Glomerular endothelial cell (primary cell): ENCODE measurements at regions not wholly inside any gene's neighbourhood (a gene's known extent, or its start where the extent isn't known, plus 50 kb on each side); places are given as distances from the start of the nearest gene placed in this dataset.
"Not testable (repeated sequence)": the region's sequence is repeated elsewhere in the genome, so short reads cannot be mapped to it uniquely, and the experiment has no call there.

Experiments
- DNase-seq: peaks from one replicate; pipeline ENCODE4 v3.0.0-alpha.2; 2011; ENCODE audit warnings: low read depth, low spot score; ENCODE audit errors: extremely low read depth

DNA sequence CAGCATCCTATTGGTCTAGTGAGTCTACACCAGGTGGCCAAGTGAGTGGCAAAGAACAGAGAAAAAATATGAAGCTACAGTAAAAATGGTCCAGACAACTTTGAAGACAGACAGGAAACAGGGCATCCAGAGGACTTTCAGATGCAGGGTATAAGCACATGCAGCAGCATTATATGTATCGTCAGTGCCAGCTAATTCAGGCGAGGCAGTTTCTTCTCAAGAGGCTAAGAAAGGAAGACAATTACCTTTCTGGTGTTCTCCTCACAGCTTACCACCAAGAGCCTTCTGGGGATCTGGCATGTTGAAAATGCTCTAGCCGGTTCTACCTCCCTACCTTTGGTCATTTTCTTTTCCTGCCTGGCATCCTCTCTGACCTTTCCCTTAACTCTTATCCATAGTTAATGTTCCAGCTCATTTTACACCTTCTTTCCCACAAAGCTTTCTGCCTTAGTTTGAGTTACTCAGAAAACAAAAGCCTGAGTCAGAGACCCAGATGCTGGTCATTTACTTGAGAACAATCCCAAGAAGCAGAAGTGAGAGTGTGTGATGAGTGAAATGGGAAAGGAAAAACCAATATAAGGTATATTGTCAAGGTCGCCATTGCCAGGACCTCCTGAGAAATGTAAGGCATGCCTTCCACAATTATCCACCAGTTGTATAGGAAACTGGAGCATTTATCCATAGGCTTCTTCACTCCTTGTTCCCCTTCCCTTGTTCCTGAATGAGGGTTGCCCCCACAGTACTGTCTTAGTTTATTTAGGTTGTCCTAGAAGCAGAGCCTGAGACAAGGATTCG is 444.1 kb downstream of the PLPP3 start:
- DNase-seq = no peak

DNA sequence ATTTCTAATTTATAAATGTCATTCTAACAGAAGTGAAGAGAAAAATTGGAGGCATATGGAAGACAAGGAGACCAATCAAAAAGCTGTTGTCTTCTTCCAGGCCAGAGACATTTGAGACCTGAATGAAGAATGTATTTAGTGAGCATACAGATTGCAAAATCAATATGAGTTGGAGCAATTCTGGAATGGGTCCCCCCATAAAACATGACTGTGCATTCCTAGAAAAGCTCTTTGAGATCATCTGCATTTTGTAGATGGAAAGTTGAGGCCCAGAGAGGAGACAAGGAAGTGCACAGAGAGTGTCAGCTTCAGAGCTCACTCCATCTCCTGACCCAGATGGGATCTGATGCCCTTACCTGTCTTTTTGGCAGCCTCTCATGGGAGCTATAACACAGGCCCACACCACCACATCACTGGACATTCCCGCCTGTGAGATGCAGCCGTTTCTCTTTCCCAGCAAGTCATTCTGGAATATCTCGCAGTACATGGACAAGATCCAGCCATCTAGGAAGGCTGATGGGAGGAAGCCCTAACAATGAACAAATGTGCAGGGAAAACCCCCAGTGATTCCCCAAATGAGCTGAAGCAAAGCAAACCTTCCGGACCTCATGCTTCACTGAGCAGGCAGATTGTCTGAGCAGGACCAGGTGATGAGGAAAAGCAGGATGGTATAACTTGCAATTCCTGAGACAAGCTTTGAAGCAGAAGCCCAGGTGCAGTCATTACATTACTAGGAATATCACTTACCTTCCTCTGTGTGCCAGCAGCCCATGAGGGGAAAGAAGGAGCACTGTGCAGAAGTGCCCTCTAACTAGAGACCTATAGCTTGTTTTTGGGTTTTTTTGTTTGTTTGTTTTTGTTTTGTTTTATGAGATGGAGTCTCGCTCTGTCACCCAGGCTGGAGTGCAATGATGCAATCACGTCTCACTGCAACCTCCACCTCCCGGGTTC is 445.6 kb downstream of the PLPP3 start:
- no peak for DNase-seq

DNA sequence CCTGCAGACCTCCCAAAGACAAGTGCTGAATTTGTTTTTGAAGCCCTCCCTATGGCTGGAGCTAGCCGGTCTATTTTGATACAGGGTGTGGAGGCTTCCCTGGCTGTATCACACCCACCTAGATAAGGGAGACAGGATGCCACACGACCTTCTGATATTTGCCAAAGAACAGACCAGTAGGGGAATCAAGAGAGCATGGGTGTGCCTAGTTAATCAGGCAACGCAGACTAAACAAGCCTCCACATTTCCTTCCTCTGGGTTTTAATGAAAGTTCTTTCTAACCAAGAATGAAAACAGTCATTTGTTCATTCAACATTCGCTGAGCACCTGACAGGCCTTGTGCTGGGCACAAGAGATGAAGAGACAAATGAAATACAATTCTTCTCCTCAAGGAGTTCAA is 446.8 kb downstream of the PLPP3 start:
- DNase-seq = no peak

DNA sequence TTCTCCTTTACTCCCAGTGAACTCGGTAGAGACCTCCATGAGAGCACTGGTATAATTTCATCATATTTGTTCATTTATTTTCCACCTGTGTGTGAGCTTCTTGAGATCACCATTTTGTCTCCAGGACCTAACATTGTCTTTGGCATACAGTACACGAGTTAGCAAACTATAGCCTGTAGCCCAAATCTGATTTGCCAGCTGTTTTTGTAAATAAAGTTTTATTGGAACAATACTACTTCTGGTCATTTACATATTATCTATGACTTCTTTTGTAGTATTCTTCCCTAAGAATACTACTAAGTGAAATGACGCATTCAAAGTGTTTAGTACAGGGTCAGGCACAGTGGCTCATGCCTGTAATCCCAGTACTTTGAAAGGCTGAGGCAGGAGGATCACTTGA is 449.5 kb downstream of the PLPP3 start:
- DNase-seq = no peak

DNA sequence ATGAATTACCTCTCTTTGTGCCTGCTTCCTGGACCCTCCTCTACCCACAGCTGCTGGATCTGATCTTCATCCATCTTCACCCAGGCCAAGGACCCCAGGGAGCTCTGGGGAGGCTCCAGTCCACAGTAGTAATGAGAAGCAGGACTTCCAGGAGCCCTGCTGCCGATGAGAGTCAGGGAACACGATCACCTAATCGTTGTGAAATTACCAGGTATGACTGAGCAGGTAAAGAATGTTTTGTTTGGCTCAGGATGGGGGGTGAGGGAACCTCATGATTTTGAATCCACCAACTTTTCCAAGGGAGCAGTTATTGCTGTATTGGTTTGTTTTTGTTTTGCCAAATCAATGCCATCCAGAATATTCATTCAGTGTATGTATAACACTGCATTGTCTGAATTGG is 454.0 kb downstream of the PLPP3 start:
- DNase-seq = no peak

DNA sequence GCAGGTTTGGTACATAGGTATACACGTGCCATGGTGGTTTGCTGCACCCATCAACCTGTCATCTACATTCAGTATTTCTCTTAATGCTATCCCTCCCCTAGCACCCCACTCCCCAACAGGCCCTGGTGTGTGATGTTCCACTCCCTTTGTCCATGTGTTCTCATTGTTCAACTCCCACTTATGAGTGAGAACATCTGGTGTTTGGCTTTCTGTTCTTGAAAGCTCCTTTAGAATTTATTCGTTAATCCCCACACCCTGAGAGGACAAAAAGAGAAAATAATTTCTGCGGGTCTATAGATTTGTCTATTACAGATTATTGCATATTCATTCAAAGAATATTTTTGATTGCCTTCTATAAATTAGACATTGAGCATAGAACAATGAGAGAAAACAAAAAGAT is 455.5 kb downstream of the PLPP3 start:
- no peak for DNase-seq

DNA sequence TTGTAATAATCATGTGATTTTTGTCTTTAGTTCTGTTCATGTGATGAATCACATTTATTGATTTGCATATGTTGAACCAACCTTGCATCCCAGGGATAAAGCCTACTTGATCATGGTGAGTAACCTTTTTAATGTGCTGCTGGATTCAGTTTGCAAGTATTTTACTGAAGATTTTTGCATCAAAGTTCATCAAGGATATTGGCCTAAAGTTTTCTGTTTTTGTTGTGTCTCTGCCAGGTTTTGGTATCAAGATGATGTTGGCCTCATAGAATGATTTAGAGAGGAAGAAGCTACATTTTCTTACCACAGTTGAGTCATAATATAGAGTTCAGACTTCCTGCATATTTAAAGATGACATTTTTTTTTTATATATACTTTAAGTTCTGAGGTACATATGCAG is 455.9 kb downstream of the PLPP3 start:
- DNase-seq = no peak

DNA sequence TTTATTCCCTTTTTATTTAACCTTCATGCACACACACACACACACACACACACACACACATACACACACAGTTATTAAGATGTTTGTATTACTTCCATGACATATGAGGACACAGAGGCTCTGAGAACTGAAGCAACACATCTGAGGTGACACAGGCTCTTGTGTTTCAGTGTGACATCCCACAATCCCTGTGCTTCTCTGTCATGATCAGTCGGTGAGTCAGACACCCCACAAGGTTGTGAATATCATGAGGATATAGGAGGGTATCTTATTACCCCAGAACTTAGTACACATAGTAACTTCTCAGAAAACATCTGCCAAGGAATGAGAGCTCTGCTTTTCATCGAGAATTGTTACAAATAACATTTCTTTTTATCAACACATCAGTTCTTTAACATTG is 459.3 kb downstream of the PLPP3 start:
- no peak for DNase-seq

DNA sequence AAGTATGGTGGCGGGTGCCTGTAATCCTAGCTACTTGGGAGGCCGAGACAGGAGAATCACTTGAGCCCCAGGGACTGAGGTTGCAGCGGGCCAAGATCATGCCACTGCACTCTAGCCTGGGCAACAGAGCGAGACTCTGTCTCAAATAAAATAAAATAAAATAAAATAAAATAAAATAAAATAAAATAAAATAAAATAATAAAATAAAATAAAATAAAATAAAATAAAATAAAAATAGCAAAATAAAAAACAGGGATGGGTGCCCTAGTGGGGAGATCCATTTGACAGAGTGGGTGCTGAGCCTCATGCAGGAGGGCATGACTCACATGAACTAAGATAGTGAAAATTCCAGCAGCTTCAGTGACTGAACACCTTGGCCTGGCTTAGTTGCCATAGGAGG is 460.7 kb downstream of the PLPP3 start:
- DNase-seq = not testable (repeated sequence)

DNA sequence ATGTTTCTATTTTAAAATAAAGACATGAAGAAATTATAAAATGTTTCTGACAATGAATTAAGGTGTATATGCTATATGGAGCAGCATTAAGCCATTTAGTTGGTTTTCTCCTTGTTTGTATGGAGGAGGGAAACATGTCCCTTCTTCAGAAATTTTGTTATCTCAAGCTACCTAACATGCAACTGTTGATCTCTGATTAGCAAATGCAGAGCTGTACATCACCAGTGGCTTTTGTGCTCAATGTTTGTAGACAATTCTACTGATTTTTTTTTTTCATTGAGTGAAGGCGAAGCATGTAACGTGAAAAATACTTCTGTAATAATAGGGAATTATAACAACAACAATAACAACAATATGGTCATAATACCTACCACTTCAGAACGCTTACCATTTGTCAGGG is 463.7 kb downstream of the PLPP3 start:
- DNase-seq = no peak

DNA sequence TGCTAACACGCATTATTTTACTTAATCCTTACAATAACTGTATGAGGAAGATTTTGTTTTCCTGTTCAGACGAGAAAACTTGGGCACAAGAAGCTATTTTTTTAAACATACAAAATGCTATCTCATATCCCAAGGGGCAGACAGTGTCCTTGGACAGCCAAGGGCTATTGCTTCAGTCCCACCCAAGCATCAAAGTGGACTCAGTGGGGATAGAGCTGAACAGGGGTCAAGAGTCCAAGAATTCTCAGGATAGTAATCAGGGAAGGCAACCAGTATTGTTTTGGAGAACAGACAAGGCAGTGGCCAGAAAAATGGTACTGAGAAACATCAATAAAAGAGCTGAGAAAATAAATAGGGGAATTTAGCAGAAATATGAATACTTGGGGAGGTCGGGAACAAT is 465.7 kb downstream of the PLPP3 start:
- DNase-seq = no peak

DNA sequence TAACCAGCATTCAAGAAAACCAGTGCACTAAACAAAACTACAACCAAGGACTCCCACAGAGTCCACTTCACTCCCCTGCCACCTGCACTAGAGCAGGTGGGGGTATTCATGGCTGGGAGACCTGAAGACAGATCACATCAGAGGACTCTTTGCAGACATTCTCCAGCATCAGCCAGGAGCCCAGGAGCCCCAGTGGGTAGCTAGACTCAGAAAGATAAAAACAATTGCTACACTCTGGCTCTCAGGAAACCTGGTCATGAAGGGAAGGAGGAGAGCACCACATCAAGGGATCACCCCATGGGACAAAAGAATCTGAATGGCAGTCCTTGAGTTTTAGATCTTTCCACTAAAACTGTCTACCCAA is 472.1 kb downstream of the PLPP3 start:
- no peak for DNase-seq

DNA sequence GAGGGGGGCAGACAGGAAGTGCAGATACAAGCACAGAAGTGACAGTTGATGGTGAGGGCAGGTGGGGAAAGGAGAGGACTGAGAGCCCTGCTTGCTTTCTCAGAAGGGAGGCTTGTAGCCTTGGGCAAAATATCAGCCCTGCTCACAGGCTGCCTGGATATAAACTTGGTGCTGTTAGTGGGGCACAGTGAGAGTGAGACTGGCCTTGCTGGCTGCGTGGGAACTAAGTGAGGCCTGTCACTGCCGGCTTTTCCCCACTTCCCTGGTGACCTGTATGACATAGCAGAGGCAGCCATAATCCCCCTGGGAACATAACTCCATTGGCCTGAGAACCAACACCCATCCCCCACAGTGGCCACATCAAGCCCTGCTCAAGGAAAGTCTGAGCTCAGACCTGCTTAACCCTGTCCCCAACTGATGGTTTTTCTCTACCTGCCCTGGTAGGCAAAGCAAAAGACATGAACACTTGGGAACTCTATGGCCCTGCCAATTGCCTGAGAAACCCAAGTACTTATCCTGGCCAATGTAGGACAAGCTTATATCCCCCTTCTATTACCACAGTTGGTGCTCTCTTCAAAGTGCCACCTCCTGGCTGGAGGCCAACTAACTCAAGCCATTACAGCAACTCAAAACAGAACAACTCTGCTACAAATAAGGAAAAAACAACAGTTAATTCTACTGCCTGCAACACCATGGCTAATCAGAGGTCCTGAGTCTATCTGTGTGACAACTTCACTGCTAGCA is 472.7 kb downstream of the PLPP3 start:
- no peak for DNase-seq

DNA sequence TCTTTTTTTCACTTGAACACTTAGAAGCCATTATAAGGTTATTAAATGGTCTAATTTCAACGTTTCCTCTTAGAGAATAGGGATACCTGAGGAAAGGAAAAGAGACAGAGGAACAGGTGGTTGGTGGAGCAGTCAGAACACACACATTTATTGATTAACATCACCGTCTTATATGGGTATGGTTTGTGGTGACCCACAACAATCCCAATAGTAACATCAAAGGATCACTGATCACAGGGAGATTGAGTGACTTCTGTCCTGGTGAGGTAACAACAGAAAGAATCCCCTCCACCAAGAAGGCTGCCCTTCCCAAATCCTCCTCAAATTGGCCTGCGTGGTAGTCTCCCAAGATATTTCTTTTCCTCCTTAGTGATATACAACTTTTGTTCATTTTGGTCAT is 474.0 kb downstream of the PLPP3 start:
- no peak for DNase-seq

DNA sequence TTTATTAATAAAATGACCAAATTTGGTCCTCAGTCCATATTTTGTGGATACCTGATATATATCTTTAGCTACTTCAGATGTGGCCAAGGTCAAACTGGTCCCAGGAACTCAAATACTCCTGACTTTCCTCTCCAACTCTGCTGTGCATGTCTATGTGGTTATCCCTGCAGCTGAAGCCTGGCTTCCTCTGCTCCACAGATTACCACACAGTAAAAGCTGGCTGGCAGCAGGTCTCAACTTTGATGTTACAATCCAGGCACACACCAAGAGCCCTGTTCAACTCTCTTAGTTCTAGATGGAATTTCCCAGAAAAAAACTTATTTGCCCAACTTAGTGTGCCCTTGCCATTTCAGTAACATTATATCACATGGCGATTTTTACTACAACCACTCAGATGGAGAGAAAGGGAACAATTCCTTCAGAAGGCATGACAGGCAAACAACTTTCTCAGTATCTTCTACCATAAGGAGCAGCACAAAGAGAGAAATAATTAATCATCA is 479.5 kb downstream of the PLPP3 start:
- DNase-seq = no peak

DNA sequence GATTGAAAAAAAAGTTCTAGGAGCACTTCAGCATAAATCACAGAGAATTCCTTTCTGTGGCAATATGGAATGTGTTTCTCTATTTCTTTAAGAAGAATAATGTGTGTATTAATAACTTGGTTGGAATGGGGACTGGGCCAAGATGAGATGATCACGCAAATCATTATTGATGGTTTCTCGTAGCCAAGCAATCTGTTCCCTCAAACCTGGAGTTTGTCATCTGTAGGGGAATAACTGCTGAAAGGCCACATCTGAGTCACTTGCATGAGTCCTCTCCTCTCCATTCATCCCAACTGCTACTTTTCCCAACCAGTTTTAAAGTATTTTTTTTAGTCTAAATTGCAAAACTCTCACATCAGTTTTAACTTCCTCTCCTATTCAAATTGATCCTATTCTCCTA is 480.4 kb downstream of the PLPP3 start:
- no peak for DNase-seq

DNA sequence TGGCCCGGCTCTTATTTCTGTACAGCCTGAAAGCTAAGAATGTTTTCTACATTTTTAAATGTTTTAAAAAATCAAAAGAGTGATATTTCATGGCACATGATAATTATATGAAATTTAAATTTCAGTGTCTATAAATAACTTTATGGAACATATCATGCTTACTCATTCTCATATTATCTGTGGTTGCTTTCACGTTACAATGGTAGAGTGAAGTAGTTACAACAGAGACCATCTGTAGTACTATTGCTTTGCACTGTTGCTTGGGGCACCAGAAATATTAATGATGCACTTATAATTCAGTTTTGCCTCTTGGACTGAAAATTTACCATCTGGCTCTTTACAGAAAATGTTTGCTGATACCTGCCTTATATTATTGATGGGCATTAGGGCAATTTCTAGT is 481.6 kb downstream of the PLPP3 start:
- DNase-seq = no peak

DNA sequence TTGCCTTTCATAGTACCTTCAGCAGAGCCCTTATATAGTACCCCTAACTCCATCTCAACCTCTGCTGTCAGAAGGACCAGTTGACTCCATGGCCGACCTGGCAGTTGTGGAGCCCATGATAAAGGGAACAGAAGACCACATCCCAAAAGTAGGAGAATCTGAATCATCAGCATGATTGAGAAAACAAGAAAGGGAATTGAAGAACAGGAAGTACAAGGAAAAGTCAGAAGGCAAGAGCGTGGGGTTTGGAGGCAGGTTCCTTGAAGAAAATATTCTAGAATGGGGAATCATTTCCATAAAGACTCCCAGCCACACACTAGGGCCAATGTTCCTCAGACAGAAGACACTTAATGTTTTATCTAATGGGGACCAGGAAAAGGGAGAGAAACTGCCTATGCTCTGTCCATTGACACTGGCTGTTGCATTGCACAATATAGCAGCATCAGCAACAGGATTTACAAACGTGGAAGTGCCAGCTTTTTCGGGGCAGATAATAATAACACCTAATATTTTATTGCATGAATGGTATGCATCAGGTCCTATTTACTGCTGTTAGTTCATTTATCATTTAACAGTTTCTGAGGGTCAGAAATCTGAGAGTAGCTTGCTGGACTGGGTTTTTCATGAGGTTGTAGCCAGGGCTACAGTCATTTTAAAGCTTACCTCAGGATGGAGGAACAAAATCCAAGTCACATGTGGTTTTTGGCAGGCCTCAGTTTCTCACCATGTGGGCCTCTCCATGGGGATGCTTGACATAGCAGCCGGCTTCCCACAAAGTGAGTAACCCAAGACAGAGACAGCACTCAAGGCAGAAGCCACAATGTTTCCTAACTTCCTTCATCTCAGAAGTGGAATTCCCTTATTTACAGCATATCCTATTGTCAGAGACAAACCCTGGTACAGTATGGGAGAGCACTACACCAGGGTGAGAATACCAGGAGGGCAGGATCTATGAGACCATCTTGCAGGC is 483.4 kb downstream of the PLPP3 start:
- DNase-seq = no peak

DNA sequence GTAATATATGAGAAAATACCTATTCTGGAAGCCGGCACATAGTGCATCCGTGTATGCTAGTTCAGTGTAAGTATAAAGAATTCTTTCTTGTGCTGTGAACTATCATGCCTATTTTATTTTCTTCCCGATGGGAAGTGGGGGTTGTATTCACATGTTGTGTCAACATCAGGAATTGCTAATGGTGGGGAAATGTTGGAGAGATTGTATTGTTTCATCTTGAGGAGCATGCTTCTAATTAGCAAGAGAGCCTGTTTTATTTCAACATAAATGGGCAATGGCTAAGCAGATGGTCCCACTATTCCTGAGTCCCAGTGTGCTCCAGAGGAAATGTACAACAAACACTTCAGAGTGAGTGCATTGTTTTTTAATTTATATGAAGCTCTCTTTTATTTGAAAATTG is 485.2 kb downstream of the PLPP3 start:
- no peak for DNase-seq
